Stimulated activated naive CD8-positive, alpha-beta T cell treated with anti-CD3 and anti-CD28 coated beads, Interleukin-15, Interleukin-2, amounts not matched to agents 100 U/mL and 50 U/mL, for 24 hours (primary cell): ENCODE measurements at regions not wholly inside any gene's neighbourhood (a gene's known extent, or its start where the extent isn't known, plus 50 kb on each side); places are given as distances from the start of the nearest gene placed in this dataset.

Source experiments
- ATAC-seq: fragments of 150-1000 bp; cut with Tn5 transposase; one replicate; pipeline ENCODE4 v1.10.0; 2021
- DNase-seq: peaks from one replicate; pipeline ENCODE4 v3.0.0; 2021

- DNase-seq (no peak), ATAC-seq (no peak)
Measured at GRCh38 chr5:98454407-98454806, 319.1 kb upstream of the RGMB start.

DNA sequence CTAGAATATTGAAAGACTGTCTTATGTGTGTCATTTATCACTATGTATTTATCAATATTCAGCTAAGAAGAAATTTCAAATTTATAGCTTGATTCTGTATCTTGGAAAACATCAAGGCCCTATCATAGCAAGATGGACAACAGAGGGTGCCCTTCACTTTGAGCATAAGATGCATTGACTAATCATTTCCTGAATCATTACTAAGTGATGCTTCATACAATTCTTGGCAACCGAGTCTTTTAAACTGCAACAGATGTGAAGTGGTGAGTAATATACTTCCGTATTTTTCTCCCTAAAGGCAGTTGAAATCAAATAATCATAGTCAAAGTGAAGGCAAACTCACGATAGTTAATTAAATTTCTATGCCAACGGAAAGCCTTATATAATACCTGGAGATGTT, 318.6 kb upstream of the RGMB start:
- ATAC-seq (no peak), DNase-seq (no peak)

- ATAC-seq (no peak), DNase-seq (no peak)
Measured at GRCh38 chr5:98455665-98456064, 317.8 kb upstream of the RGMB start.

DNA sequence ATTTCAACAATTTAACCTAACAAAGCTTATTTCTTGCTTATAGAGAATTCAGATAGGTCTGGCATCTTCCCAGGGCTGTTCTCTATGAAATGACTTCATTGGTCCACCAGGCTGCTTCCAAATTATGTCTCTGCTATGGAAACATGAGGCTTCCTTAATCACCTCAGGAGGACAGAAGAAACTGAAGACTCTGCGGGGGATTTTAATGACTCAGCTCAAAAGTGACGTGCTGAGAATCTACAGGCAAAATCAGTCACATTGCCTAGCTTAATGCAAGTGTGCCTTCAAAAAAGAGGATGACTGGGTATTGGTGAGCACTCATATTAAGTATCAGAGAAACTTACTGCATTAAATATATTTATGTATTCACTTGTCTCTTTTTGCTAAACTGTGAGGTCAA, 315.5 kb upstream of the RGMB start:
- DNase-seq (no peak), ATAC-seq (no peak)

- ATAC-seq (no peak), DNase-seq (no peak)
Measured at GRCh38 chr5:98458726-98459125, 314.7 kb upstream of the RGMB start.

GRCh38 chr5:98460536-98460935, 312.9 kb upstream of the RGMB start:
- no peak for ATAC-seq
- DNase-seq, result no peak

- ATAC-seq (no peak), DNase-seq (no peak)
Measured at GRCh38 chr5:98461485-98461884, 312.0 kb upstream of the RGMB start.

DNA sequence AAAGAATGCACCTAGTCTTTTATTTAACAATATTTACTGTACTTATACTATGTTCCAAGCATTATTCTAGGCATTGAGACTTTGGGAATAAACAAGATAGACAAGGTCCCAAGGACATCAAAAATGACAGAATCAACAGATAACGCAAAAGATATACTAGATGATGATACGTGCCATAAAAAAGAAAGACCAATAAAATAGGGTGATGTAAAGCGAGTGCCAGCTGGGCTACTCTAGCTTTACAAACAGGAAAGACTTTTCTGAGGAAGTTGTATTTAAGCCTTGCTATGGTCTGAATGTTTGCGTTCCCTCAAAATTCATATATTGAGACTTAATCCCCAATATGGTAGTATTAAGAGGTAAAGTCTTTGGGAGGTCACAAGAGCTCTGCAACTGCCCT, 310.2 kb upstream of the RGMB start:
- ATAC-seq, result no peak
- DNase-seq, result no peak

DNA sequence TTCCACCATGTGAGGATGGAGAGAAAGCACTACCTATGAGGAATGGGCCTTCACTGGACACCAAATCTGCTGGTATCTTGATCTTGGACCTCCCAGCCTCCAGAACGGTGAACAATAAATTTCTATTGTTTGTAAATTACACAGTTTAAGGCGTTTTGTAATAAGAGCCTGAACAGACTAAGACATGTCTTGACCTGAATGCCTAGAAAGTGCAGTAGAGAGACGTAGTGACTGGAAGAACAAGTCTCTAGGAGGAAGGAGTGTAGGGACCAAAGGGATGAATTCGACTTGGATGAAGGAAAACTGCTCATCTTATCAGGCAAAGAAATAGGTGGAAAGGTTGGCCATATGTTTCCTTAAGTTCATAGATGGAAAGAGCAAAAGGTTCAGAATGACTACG, 309.8 kb upstream of the RGMB start:
- no peak for ATAC-seq
- no peak for DNase-seq

DNA sequence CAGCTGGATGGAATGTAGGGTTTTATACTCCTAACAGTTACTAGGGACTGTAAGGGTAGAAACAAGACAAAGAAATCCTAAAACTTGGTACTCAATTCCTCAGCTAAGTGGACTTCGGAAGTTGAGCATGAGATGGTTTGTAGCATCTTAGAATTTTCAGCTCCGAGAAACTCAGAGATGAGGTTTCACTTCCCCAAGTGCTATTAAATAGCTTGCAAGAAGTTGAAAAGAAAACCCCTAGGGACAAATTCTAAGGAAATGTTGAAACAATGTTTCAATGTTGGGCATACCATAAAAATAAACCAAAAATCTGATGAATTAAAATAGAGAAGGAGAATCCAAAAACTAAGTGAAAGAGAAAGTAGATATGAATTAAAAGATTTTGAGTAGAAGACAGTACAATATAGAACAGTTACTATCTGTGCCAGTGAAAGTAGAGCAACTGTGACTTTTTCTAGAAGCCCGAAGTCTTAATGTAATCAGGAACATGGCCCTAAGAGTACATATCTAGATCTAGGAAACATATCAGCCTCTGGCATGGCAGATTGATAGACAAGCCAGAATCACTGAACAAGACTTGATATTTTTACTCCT, 308.6 kb upstream of the RGMB start:
- DNase-seq (no peak), ATAC-seq (no peak)

GRCh38 chr5:98468188-98468869, 305.1 kb upstream of the RGMB start:
- DNase-seq (no peak), ATAC-seq (no peak)

GRCh38 chr5:98470747-98471146, 302.7 kb upstream of the RGMB start:
- no peak for DNase-seq
- no peak for ATAC-seq

- ATAC-seq, result no peak
- no peak for DNase-seq
Measured at GRCh38 chr5:98471458-98471857, 302.0 kb upstream of the RGMB start.

GRCh38 chr5:98474216-98474615, 299.2 kb upstream of the RGMB start:
- DNase-seq, result no peak

DNA sequence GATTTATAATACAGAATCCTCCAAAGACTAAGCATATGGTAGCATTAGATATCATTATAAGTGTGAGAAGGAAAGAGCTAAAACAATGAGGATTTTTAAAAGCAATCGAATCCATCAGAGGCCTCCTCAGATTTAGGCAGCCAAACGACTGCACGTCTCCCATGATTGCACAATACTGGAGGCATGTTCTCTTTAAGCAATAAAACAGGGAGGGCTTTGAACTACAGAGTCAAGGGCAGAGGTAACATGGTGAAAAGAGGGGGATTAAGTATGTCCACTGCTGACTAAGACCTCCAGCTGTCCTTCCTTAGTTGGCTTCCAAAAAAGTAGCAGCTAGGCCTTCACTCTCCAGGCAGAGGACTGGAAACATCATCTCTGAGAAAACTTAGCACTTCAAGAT, 298.7 kb upstream of the RGMB start:
- DNase-seq (no peak), ATAC-seq (no peak)

More at GRCh38 chr5:98474216-98474615, 299.2 kb upstream of the RGMB start:
- ATAC-seq, result no peak

DNA sequence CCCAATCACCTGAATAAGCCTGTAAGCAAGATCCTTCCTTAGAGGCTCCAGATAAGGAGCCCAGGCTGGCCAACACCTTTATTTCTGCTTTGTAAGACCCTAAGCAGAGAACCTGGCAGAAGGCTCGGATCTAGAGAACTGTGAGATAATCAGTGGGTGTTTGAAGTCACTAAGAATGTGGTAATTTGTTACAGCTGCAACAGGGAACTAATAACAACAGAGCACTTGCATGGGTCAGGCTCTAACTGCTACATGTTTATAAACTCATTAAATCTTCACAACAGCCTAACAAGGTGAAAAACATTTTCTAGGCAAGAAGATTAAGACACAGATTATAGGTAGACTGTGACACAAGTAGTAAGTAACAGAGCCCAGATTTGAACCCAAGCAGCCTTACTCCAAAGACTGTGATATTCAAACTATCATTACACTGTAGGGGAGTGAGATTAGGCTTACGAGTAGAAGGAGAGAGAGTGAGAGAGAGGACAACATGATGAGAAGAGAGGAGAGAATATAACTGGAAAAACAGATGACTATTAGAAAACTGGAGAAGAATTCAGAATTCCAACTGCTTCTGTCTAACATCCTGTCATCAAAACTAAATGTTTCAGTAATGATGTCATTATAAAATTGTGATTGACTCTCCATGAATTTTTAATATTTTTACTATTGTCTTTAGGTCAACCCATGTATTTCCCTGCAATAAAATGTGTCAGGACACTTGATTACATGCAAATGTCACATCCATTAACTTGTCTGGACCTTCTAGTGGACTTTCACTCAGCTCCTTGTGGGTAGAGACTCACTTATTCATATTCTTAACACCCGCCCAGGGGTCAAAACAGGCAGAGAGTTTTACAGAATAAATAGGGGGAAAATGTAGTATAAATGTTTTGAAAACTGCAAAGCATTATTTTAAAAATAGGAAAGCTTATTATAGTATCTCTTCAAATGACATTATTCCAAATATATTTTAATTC, 290.9 kb upstream of the RGMB start:
- DNase-seq (no peak), ATAC-seq (no peak)

GRCh38 chr5:98483301-98483685, 290.2 kb upstream of the RGMB start:
- ATAC-seq (no peak), DNase-seq (no peak)

DNA sequence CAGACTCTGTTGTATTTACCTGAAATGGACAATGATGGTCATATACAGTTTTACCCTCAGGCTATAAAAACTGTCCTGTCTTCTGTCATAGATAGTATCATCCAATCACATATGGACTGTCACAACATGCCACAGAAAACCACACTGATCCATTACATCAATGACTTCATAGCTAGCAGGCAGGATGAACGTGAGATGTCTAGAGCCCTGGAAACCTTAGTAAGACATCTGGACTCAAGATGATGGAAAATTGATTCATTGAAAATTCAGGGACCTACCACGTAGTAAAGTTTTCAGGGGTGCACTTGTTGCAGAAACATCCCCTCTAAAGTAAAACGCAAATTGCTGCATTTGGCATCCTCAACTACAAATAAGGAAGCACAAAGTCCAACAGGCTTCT, 284.4 kb upstream of the RGMB start:
- ATAC-seq (no peak), DNase-seq (no peak)

- DNase-seq (no peak), ATAC-seq (no peak)
Measured at GRCh38 chr5:98490348-98490747, 283.1 kb upstream of the RGMB start.

DNA sequence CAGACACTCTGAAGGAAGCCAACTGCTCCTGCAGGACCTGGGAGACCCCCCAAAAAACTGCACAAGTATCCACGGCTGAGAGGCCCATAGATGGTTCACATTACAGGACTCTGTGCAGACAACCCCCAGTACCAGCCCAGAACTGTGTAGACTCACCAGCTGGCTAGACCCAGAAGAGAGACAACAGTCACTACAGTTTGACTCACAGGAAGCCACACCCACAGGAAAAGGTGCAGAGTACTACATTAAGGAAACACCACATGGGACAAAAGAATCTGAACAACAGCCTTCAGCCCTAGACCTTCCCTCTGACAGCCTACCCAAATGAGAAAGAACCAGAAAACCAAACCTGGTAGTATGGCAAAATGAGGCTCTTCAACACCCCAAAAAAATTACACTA, 281.2 kb upstream of the RGMB start:
- no peak for ATAC-seq
- DNase-seq, result no peak

DNA sequence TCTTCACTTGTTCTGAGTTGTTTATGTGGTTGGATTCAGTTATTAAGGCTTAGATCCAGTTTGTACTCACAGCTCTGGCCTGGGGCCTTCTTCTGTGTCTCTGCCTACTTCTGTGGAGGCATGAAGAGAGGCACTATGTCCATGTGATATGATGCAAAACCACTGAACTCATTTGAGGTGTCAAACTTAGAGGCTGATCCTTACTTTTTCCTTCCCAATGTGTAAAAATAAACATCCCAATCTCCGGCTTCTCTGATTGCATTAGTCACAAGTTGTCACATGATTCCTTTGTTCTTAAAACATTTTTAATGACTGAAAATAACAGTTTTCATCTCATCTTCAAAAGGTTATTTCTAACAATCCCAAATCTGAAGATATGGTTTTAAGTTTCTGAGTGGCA, 276.0 kb upstream of the RGMB start:
- no peak for ATAC-seq
- DNase-seq, result no peak

- ATAC-seq (no peak), DNase-seq (no peak)
Measured at GRCh38 chr5:98498028-98498427, 275.4 kb upstream of the RGMB start.

DNA sequence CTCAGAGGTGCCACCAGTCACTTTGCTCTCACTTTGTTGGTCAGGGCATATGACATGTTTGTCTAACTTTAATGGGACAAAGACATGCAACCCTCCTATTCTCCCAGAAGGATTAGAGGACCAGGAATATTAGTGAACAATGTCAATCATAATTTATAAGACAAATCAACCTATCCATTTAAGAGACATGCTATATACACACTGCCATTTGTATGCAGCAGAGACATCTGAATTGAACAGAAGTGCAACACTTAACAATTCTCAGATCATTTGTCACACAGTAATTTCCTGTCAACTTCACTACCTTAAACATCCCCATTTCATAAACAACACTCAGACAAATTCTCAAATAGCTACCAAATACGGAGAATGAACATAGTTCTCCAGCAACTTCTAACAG, 273.6 kb upstream of the RGMB start:
- no peak for ATAC-seq

More for the DNA sequence above, 273.6 kb upstream of the RGMB start:
- no peak for DNase-seq
